Superior temporal gyrus (tissue), 1 donor: ENCODE measurements at regions not wholly inside any gene's neighbourhood (a gene's known extent, or its start where the extent isn't known, plus 50 kb on each side); places are given as distances from the start of the nearest gene placed in this dataset.
A peak's percentile ranks its signal among the peaks of the same experiment; 100 is the strongest.
"Not testable (repeated sequence)": the region's sequence is repeated elsewhere in the genome, so short reads cannot be mapped to it uniquely, and the experiment has no call there.

ENCODE experiments used
- DNase-seq: peaks from one replicate; pipeline ENCODE4 v3.0.0-alpha.2; 2016; ENCODE audit errors: extremely low spot score

DNA sequence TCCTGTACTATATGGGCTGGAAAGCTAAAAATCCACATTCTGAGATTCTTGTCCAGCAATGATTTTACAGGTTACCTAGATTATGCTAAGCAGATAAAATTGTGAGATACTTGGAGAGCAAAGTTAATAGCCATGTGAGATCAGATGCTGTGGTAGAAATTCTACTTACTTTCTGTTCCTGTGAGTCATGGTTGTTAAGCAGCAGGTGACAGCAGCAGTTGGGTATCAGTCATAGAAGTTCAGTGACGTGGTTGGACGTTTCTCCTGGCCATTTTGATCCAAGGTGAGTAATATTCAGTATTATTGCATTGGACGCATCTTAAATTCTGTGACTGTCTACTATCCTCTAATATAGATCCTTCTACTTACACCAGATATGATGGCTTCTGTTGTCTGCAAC lies 524.5 kb downstream of the TMEM38B start:
- DNase-seq = no peak

DNA sequence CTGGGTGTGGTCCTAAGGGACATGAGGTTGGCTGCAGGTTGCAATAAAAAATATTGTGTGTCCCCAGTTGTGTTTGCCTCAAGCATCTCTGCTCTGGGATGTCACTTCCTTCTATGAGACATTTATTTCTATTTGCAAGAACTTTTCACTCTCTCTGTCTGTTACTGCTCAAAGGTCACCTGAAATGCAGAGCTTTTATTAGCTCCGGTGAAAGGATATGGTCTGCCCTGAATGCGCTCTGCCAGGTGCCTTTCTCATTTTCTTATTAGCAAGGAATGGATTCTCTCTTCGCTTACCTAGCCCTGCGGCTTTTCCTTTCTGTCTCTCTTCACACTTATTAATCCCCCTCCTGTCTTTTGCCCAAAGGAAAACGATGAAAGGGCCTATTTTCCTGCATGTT lies 526.1 kb downstream of the TMEM38B start:
- DNase-seq = no peak

DNA sequence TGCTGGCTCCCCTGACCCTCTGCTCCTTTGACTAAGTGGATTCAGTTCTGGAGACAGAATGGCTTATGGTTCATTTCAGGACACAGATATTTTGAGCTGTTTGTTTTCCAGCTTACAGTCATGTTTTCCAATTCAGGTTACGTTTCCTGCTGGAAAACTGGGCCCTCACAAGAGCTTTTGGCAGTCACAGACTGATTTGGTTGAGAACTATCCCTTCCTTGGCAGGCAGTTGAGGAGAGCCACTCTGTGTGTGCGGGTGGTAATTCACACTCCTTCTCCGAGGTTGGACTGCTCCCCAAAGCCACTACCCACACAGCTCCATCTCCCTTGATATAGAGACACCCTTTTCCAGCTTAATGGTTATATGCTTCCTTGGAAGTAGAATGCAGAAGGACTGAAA lies 534.5 kb downstream of the TMEM38B start:
- peak; percentile 70 for DNase-seq

DNA sequence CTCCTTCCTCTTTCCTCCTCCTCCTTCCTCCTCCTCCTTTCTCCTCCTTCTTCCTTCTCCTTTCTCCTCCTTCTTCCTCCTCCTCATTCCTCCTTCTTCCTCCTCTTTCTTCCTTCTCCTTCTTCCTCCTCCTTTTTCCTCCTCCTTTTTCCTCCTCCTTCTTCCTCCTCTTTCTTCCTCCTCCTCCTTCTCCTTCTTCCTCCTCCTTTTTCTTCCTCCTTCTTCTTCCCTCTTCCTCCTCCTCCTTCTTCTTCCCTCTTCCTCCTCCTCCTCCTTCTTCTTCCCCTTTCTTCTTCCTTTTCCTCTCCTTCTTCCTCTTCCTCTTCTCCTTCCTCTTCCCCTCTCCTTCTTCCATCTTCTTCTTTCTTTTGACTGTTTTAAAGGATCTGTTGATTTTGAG lies 538.8 kb downstream of the TMEM38B start:
- DNase-seq = no peak

DNA sequence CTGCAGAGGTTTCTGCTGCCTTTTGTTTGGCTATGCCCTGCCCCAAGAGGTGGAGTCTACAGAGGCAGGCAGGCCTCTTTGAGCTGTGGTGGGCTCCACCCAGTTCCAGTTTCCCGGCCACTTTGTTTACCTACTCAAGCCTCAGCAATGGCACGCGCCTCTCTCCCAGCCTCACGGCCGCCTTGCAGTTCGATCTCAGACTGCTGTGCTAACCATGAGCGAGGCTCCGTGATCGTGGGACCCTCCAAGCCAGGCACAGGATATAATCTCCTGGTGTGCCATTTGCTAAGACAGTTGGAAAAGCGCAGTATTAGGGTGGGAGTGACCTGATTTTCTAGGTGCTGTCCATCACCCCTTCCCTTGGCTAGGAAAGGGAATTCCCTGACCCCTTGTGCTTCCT lies 566.6 kb downstream of the TMEM38B start:
- DNase-seq = not testable (repeated sequence)

DNA sequence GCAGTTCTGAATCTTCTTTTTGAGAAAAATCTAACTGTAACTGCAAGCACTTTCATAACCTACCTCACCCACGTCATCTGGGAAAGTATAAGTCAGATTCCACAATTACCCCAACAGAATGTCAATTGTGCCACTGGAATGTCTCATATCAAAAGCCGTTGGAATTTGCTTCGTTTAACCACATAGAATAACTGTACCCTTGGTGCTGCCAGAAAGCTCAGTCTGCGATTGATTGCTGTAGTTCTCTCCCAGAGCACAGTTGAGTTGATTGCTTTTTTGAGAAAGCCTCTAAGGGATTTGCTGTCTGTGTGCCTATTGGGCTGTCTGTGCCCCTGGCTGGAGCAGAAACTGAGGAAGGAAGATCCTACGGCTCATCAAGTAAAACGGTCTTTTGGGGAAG lies 583.6 kb downstream of the TMEM38B start:
- DNase-seq = no peak

DNA sequence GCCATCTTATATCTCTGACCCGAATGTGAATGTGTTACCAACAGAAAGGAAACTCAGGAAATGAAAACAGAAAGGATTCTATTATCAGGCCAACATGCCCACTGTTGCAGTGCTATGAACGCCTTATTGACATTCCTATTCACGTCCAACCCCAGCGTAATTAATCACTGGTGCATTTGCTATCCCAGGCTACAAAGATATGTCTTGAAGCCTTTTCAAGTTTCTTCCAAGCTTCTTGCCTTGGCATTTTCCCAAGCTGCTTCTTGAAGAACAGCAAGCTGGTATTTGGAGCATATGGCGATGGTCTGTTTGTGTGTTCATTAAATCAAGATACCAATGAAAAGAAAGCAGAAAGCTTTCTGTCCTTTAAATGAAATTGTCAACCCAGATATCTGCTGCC lies 579.2 kb upstream of the ZNF462 start:
- peak; percentile 40 for DNase-seq

DNA sequence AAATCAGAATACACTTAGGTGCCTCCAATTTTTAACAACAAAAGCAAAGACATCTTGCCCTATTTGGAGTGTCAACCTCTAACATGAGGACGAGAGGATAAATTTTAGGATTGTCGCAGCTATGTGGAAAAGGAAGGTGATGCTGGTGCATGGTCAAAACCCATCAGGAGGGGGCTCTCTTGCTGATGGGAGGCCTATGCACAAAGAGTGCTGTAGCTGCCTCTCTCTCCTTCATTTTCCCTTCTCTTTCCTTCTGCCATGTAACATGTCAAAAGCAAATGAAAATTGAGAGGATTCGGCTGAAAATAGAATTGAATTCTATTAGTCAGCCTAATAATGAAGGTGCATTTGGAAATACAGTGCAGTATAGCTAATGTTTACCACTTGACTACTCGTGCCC lies 578.7 kb upstream of the ZNF462 start:
- peak; percentile 61 for DNase-seq

DNA sequence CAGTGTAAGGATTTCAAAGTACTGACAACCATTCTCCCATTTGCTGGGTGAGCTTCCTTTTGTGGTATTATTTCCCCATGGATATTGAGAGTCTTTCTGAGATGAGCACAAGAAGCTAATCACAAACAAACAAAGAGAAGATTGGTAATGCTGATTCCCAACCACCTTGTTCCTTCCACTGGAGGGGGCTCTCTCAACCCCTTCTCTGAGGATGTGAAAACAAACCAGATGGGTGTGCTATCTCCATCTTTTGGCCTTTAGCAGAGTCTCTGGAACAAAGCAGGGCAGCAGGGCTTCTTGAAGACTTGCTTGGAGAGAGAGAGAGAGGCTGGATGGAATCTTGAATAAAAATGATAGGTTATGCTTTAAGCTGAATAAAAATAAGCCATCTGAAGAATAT lies 576.7 kb upstream of the ZNF462 start:
- DNase-seq = peak; percentile 80

DNA sequence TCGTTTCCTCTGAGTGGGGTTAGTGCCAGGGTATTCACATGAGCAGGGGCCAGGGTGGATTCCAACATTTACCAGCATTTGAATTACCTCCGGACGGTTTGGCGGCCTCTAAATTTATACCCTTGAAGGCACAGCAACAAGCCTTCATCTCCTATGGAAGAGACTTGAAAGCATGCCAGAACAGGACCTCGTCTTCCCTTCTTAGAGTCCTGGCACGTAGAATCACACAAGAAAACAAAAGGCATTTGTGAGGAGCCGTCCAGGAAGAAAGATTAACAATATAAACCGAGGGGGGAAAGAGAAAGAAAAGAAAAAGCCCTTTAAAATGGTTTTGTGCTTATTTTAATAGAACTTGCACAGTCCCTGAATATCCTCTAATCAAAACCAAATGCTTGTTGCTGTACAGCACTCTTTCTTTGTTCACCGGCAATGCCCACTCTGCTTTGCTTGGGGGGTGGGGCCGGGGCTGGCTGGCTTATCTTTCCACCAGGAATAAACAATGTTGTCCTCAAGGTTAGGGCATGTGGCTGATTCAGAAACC lies 575.8 kb upstream of the ZNF462 start:
- DNase-seq = peak; percentile 71

DNA sequence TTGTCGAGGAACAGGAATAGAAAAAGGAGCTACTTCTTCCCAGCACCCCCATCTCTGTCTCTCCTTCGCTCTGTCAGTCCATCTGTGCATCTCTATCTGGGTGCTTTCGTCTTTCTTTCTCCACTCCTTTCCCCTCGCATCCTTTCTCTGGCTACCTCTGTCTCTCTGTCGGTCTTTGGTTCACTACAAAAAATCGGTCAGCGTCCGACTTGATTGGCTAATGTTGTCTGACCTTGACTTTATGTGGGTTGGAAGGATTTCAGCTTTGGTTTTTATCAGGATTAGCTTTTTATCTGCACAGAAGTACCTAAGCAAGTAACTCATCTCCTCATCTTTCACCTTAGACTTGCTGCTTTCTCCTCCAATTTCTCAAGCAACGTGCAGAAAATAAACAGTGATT lies 575.2 kb upstream of the ZNF462 start:
- peak; percentile 30 for DNase-seq

DNA sequence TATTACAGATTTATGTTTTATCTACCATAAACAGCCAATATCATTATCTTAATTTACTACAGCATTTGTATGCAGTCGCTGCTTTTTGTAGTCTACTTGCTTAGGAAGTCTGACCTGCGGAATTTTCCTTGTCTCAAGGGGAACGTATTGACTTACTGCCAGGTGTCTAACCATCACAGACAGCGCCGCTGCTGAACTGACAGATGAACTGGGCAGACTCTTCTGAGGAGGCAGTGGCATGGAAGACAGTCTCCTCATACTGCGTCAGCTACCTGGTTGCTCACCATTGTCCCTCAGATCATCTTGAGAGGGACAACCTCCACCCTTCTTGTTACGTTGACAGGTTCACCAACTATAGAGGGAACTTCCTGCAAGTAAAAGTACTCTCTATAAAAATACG lies 574.3 kb upstream of the ZNF462 start:
- DNase-seq = no peak

DNA sequence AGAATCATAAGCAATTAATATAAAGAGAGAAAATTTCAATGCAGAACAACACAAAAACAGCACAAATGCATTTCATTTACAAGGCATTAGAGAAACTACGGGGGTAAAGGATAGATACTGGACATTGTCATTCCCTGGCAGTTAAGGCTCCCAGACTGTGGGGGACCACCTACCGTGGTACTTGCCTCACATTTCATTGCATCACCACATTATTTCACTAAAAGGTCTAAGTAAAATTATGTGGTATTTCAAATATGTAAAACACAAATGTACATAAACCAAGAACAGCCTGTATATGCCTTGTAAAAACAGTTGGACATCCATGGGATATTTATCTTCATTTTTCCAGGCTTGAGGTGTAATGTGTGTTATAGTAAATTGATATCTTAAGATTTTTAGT lies 571.2 kb upstream of the ZNF462 start:
- no peak for DNase-seq

DNA sequence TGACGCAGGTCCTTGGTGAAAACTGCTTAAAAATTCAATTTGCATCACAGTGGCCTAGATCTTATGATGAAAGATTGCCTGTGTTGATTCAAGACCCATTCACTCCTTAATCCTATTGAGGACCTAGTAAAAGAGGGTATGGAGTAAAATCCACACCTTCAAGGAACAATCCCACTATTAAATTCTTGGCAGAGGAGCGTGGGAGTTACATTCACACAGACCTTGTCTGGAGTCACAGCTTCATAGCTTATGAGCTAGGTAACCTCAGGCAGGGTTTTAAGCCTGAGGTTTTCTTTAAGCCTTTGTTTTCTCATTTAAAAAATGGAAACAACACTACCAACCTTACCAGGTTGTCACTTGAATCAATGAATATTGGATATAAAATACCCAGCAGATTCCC lies 566.5 kb upstream of the ZNF462 start:
- no peak for DNase-seq

DNA sequence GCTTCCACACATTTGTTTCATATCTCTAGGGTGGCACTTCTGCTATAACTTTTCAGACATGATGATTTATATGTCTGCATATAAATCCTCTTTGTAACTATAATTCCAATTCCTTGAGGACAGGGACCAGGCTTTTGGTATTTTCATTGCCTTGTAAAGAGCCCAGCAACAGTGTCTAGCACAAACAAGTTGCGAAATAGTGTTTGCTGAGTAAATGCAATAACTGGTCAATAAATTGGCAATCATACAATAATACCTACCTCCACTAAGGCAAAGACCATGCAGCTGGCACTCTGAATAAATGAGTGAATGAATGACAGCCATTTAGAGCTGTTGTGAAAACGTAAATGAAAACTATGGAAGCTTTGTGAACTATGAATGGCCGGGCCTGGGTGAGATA lies 564.0 kb upstream of the ZNF462 start:
- no peak for DNase-seq

DNA sequence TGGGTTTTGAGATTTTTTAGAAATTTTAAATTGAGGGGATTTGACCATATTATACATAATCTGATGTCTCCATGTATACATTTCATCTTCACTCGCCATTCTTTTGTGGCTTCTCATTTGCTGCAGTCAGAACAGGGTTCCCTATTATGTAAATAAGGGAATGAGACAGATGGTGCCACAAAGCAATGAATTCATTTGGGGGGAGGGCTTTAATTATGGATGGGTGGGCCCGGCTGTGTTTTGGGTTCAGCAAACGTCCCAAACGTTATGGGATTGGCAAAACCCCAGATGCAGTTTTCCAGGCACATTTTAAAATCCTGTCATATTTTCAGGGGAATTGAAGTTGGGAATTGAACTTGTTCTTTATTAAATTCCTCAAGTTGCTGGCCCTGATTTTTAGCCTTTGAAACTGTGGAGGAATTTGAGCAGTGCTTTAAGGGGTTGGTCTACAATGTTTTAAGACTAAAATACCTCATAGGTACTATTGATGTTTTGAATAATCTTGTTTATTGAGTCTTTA lies 558.5 kb upstream of the ZNF462 start:
- no peak for DNase-seq

DNA sequence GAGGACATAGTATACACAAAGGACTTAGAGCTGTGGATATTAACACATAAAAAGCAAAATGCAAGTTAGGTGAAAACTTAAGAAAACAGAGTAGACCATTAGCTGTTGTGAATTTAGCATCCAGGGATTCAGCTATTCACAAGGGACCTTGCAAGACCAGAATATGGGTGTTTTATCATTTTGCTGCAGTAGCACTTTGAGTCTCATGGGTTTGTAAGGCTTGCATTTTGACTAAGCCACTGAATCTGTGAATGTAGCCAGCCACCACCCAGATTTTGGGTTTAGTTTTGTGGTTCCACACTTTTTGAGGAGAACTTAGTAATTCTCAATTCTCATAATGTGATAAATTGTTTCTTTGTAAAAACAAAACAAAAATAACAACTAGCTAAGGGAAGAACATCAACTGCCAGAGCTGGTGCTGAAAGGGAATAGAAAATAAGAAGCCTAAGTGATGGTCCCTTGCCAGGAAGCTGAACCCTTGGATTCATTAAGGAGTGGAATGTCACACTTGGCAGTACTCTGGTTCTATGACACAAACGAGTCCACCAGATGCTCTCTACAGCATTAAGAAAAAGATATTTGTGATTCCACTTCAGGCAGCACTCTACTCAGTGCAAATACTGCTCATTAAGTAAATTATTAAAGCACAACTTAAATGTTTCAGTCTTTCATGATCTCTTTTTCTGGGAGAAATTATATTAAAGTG lies 557.4 kb upstream of the ZNF462 start:
- DNase-seq = no peak

DNA sequence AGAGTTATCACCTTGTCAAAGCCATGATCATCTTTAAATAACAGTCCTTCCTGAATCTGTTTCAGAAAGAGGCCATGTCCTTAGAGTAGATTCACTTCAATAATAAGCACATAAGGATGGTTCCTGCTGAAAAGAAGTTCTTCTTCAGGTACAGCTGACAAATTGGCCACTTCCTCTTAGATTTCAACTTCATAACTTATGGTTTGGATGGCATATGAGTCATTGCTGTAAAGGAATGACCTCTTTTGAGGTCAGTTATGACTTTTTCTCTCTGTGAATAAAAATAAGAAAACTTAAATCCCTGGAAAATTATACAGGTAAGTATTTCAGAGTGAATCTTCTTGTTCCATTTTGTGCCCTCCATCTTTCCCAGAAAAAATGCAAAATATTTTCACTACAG lies 555.3 kb upstream of the ZNF462 start:
- DNase-seq = no peak

DNA sequence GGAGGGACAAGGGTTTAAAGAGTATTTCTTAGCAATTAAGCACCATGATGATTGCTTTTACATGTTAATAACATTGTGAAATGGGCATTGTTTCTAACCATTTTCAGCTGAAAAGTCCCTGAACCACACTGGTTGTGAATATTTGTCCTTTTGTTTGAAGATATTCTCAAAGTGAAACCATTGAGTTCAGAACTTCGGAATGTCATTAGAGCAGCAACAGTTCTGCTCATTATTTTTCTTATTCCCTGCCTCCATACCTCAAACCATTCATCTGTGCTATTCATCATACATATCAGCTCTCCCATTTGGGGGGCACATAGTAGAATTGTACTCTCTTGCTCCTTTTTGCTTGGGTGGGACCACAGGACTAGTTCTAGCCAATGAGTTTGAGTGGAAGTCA lies 553.0 kb upstream of the ZNF462 start:
- no peak for DNase-seq

DNA sequence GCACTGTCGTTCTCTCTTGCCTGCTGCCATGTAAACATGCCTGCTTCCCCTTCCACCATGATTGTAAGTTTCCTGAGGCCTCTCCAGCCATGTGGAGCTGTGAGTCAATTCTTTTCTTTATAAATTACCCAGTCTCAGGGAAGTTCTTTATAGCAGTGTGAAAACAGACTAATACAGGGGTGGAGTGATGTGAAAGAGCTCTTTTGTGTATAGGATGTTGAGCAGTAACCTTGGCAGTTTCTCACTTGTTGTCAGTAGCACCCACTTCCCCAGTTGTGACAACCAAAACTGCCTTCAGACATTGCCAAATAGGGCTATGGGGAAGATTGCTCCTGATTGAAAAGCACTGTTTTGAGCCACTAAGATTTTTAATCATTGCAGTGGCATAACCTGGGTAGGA lies 552.2 kb upstream of the ZNF462 start:
- DNase-seq = no peak

DNA sequence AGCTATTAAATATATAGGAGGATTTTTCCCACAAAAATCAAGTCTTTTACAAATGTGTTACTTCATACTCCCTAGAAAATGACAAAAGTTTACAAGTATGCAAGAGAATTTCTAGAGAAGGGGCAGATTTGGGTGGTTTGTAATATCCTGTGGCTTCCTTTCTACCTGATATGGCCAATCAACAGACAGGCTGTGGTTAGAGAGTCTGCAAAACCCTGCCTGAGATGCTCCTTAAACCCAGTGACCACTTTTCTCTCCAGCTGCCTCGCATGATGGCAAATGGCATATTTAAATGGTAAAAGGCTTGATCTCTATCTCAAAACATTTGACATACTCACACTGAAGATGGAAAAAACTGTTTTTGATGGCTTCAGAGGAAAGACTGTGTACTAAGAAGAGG lies 550.1 kb upstream of the ZNF462 start:
- no peak for DNase-seq

DNA sequence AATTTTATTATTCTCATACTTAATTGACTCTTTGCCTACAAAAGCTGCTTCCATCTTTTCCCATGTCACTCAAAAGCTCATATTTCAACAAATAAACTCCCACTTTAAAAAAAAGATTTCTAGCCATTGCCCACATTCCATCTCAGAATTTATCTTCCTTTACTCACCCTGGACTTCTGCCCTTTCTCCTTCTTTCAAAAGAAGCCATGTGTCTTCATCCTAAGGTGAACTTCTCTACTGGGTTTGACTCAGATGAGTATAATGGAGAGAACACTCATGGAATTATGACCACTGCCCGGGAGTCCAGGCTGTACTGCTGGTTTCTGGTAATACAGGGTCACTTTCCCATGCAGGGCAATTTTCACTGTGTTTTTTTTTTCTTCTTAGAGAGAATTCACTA lies 548.5 kb upstream of the ZNF462 start:
- DNase-seq = no peak

DNA sequence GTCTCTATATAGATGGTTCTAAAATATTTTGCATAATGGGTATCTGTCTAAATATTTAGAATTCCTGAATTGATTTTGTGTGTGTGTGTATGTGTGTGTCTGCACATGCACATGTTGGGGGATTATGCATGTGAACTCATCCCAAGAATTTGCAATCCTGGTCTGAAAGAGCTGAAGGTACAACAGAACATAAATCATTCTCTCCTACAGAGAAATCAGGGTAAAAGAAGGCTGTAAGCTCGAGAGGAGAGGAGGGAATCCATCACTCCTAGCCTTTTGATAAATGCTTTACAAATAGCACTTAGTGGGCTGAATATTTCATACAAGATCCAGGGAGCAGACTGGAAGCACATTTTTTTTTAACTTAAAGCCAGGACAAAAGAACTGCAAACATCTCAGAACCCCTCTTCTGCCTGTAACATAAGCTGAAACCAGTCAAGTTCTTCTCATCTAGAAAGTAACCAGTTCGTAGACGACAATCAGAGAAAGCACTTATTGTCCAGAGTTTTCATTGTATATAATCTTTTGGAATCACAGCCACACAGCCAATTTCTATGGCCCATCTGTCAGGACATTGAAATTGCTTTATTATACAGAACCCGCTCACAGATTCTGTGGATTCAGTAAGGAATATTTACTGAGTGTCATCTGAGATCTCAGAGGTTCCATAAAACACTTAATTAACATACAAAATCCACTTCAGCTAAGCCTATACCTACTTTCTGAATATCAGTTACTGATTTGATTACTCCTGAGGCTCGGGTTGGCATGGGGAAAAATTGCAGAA lies 541.4 kb upstream of the ZNF462 start:
- no peak for DNase-seq
